ENCODE measurements at regions not wholly inside any gene's neighbourhood (a gene's known extent, or its start where the extent isn't known, plus 50 kb on each side); places are given as distances from the start of the nearest gene placed in this dataset.

GRCh38 chr13:71096421-71096820 lies 770.6 kb downstream of the DACH1 start:
- Histone ChIP-seq H3K4me1 (ENCODE audit: insufficient read depth, low read length) (no peaks in the 10 kb centered on the region), H3K27ac (ENCODE audit: low read length) (no peak overlapping the region), H3K27me3 (ENCODE audit: low read length) (no peaks in the 10 kb centered on the region), H3K36me3 (ENCODE audit: low read depth, low read length) (no peaks in the 10 kb centered on the region), H2AFZ (ENCODE audit: low read length) (no peak overlapping the region), H3K9me2 (replicated peaks; ENCODE audit: low read length) (no peaks in the 10 kb centered on the region), H3K79me2 (ENCODE audit: low read length) (no peaks in the 10 kb centered on the region), H4K20me1 (ENCODE audit: low read length) (no peaks in the 10 kb centered on the region), H3K9ac (ENCODE audit: low read length) (no peak overlapping the region), H3K4me3 (ENCODE audit: low read length) (no peak overlapping the region), H3K4me2 (ENCODE audit: low read length) (no peak overlapping the region), H3K9me3 (ENCODE audit: low read length) (no peaks in the 10 kb centered on the region), H3F3A (ENCODE audit: low read length, unreplicated experiment) (no peaks in the 10 kb centered on the region)
- ATAC-seq (no peak), DNase-seq (no peak)
- intact Hi-C loops (cut with micrococcal nuclease): no loop called here
- ChIA-PET POLR2A (ENCODE audit: unreplicated experiment) (no interaction called here), CTCF (no interaction called here)
- TF ChIP-seq EZH2phosphoT487 (IDR thresholded peaks at IDR 0.05; ENCODE audit: borderline replicate concordance, low read length): no peak
- TF ChIP-seq CTCF (conservative IDR thresholded peaks at IDR 0.05; ENCODE audit: low read depth, low read length): no peak
- TF ChIP-seq EZH2 (IDR thresholded peaks at IDR 0.05; ENCODE audit: low read length, unreplicated experiment): no peak
- BruUV-seq (replicated peaks): no TSS peak

DNA sequence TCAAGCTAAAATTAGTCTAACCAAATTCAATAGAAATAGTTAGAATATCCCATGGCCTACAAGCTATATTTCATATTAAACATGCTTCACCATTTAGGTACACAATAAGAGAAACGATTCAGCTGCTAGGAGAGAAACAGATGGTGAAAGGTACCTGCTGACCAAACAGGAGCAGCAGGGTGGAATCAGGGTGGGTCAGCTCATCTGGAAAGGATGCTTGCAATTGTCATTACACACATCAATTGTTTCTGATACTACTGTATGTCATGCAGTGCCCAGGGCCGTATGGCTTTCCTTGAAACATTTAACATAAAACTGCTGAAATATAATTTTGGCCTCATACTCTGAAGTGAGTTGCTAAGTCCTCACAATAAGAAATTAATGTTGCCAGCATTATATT lies 776.0 kb downstream of the DACH1 start:
- no peaks in the 10 kb centered on the region for H3K79me2 ChIP-seq (ENCODE audit: low read length)
- ATAC-seq (no peak), DNase-seq (no peak)
- POLR2A ChIA-PET (ENCODE audit: unreplicated experiment): no interaction called here
- no peaks in the 10 kb centered on the region for H3K36me3 ChIP-seq (ENCODE audit: low read depth, low read length)
- H2AFZ ChIP-seq (ENCODE audit: low read length): no peak overlapping the region
- H3K27me3 ChIP-seq (ENCODE audit: low read length): no peaks in the 10 kb centered on the region
- H3K9ac ChIP-seq (ENCODE audit: low read length): no peak overlapping the region
- no peaks in the 10 kb centered on the region for H3F3A ChIP-seq (ENCODE audit: low read length, unreplicated experiment)
- CTCF ChIA-PET: no interaction called here
- H3K4me2 ChIP-seq (ENCODE audit: low read length): no peak overlapping the region
- H3K27ac ChIP-seq (ENCODE audit: low read length): no peak overlapping the region
- TF ChIP-seq CTCF (conservative IDR thresholded peaks at IDR 0.05; ENCODE audit: low read depth, low read length) (no peak), EZH2 (IDR thresholded peaks at IDR 0.05; ENCODE audit: low read length, unreplicated experiment) (no peak), EZH2phosphoT487 (IDR thresholded peaks at IDR 0.05; ENCODE audit: borderline replicate concordance, low read length) (no peak)
- H4K20me1 ChIP-seq (ENCODE audit: low read length): no peaks in the 10 kb centered on the region
- no peaks in the 10 kb centered on the region for H3K9me2 ChIP-seq (replicated peaks; ENCODE audit: low read length)
- H3K4me1 ChIP-seq (ENCODE audit: insufficient read depth, low read length): no peaks in the 10 kb centered on the region
- no peak overlapping the region for H3K4me3 ChIP-seq (ENCODE audit: low read length)
- no TSS peak for BruUV-seq (replicated peaks)
- intact Hi-C loops (cut with micrococcal nuclease): no loop called here
- H3K9me3 ChIP-seq (ENCODE audit: low read length): no peaks in the 10 kb centered on the region

- Histone ChIP-seq H3K9me2 (replicated peaks; ENCODE audit: low read length) (no peaks in the 10 kb centered on the region), H3F3A (ENCODE audit: low read length, unreplicated experiment) (no peaks in the 10 kb centered on the region), H4K20me1 (ENCODE audit: low read length) (no peaks in the 10 kb centered on the region), H3K4me1 (ENCODE audit: insufficient read depth, low read length) (no peaks in the 10 kb centered on the region), H3K27me3 (ENCODE audit: low read length) (no peaks in the 10 kb centered on the region), H2AFZ (ENCODE audit: low read length) (no peak overlapping the region), H3K79me2 (ENCODE audit: low read length) (no peaks in the 10 kb centered on the region), H3K36me3 (ENCODE audit: low read depth, low read length) (no peaks in the 10 kb centered on the region), H3K27ac (ENCODE audit: low read length) (no peak overlapping the region), H3K9ac (ENCODE audit: low read length) (no peak overlapping the region), H3K4me3 (ENCODE audit: low read length) (no peak overlapping the region), H3K9me3 (ENCODE audit: low read length) (no peaks in the 10 kb centered on the region), H3K4me2 (ENCODE audit: low read length) (no peak overlapping the region)
- ChIA-PET CTCF (no interaction called here), POLR2A (ENCODE audit: unreplicated experiment) (no interaction called here)
- no TSS peak for BruUV-seq (replicated peaks)
- TF ChIP-seq EZH2phosphoT487 (IDR thresholded peaks at IDR 0.05; ENCODE audit: borderline replicate concordance, low read length): no peak
- no peak for TF ChIP-seq CTCF (conservative IDR thresholded peaks at IDR 0.05; ENCODE audit: low read depth, low read length)
- no peak for TF ChIP-seq EZH2 (IDR thresholded peaks at IDR 0.05; ENCODE audit: low read length, unreplicated experiment)
- ATAC-seq (no peak), DNase-seq (no peak)
- intact Hi-C loops (cut with micrococcal nuclease): no loop called here
Observed at GRCh38 chr13:71089056-71089455, 777.9 kb downstream of the DACH1 start.
